ES-I3 (cell line): ENCODE measurements at regions not wholly inside any gene's neighbourhood (a gene's known extent, or its start where the extent isn't known, plus 50 kb on each side); places are given as distances from the start of the nearest gene placed in this dataset.

Experiments used
- H3K36me3 ChIP-seq: 2 replicates; pipeline ENCODE4 v1.6.1; 2013; ENCODE audit warnings: mild to moderate bottlenecking, low read length, control low read depth, moderate library complexity; ENCODE audit not compliant: insufficient read depth
- H3K4me1 ChIP-seq: 2 replicates; pipeline ENCODE4 v1.6.1; 2013; ENCODE audit warnings: mild to moderate bottlenecking, control low read depth, low read length; ENCODE audit not compliant: insufficient read depth
- H3K9ac ChIP-seq: 2 replicates; pipeline ENCODE4 v1.6.1; 2013; ENCODE audit warnings: low read depth, mild to moderate bottlenecking, low read length, moderate library complexity
- H3K9me3 ChIP-seq: 2 replicates; pipeline ENCODE4 v1.6.1; 2013; ENCODE audit warnings: mild to moderate bottlenecking, low read length, moderate library complexity; ENCODE audit not compliant: control insufficient read depth, insufficient read depth

- H3K4me1 ChIP-seq = no peaks in the 10 kb centered on the region; the same call in 1 of the 2 replicates
- H3K9me3 ChIP-seq = no peaks in the 10 kb centered on the region
- no peak overlapping the region for H3K9ac ChIP-seq
- no peaks in the 10 kb centered on the region for H3K36me3 ChIP-seq
Observed at GRCh38 chr1:105101261-105101660, 1351.6 kb downstream of the AMY1C start.

- H3K9me3 ChIP-seq = no peaks in the 10 kb centered on the region
- H3K9ac ChIP-seq = no peak overlapping the region
- H3K36me3 ChIP-seq = no peaks in the 10 kb centered on the region
- H3K4me1 ChIP-seq = no peaks in the 10 kb centered on the region; the same call in 1 of the 2 replicates
Observed at GRCh38 chr1:105102371-105102770, 1352.7 kb downstream of the AMY1C start.

- no peaks in the 10 kb centered on the region for H3K36me3 ChIP-seq
- H3K9ac ChIP-seq = no peak overlapping the region
- H3K9me3 ChIP-seq = peaks cover 2% of the 10 kb centered on the region; the same call in 1 of the 2 replicates
- H3K4me1 ChIP-seq = no peaks in the 10 kb centered on the region
Observed at GRCh38 chr1:105122041-105122440, 1372.3 kb downstream of the AMY1C start.

GRCh38 chr1:105137543-105138457 is 1388.1 kb downstream of the AMY1C start:
- Histone ChIP-seq H3K36me3 (no peaks in the 10 kb centered on the region), H3K9me3 (no peaks in the 10 kb centered on the region), H3K9ac (no peak overlapping the region), H3K4me1 (no peaks in the 10 kb centered on the region)

GRCh38 chr1:105138458-105138893 is 1388.8 kb downstream of the AMY1C start:
- H3K9ac ChIP-seq = no peak overlapping the region
- no peaks in the 10 kb centered on the region for H3K9me3 ChIP-seq
- H3K4me1 ChIP-seq = no peaks in the 10 kb centered on the region
- H3K36me3 ChIP-seq = no peaks in the 10 kb centered on the region

- Histone ChIP-seq H3K36me3 (no peaks in the 10 kb centered on the region), H3K9ac (no peak overlapping the region), H3K4me1 (peaks cover 10% of the 10 kb centered on the region; the same call in 1 of the 2 replicates), H3K9me3 (no peaks in the 10 kb centered on the region)
Observed at GRCh38 chr1:105172788-105173187, 1423.1 kb downstream of the AMY1C start.

- no peak overlapping the region for H3K9ac ChIP-seq
- H3K9me3 ChIP-seq = no peaks in the 10 kb centered on the region
- no peaks in the 10 kb centered on the region for H3K36me3 ChIP-seq
- H3K4me1 ChIP-seq = no peaks in the 10 kb centered on the region
Observed at GRCh38 chr1:105180789-105181188, 1431.1 kb downstream of the AMY1C start.

GRCh38 chr1:105204836-105205371 is 1455.2 kb downstream of the AMY1C start:
- no peaks in the 10 kb centered on the region for H3K9me3 ChIP-seq
- no peaks in the 10 kb centered on the region for H3K4me1 ChIP-seq
- H3K36me3 ChIP-seq = no peaks in the 10 kb centered on the region
- no peak overlapping the region for H3K9ac ChIP-seq

- Histone ChIP-seq H3K4me1 (no peaks in the 10 kb centered on the region), H3K9me3 (no peaks in the 10 kb centered on the region), H3K36me3 (no peaks in the 10 kb centered on the region), H3K9ac (no peak overlapping the region)
Observed at GRCh38 chr1:105208581-105208980, 1458.9 kb downstream of the AMY1C start.

GRCh38 chr1:105210747-105211146 is 1461.0 kb downstream of the AMY1C start:
- H3K9ac ChIP-seq = no peak overlapping the region
- no peaks in the 10 kb centered on the region for H3K4me1 ChIP-seq
- H3K36me3 ChIP-seq = no peaks in the 10 kb centered on the region
- no peaks in the 10 kb centered on the region for H3K9me3 ChIP-seq

- H3K36me3 ChIP-seq = no peaks in the 10 kb centered on the region
- no peaks in the 10 kb centered on the region for H3K4me1 ChIP-seq
- no peaks in the 10 kb centered on the region for H3K9me3 ChIP-seq
- no peak overlapping the region for H3K9ac ChIP-seq
Observed at GRCh38 chr1:105231378-105231777, 1481.7 kb downstream of the AMY1C start.

GRCh38 chr1:105243411-105243810 is 1493.7 kb downstream of the AMY1C start:
- Histone ChIP-seq H3K4me1 (no peaks in the 10 kb centered on the region), H3K9ac (no peak overlapping the region), H3K9me3 (no peaks in the 10 kb centered on the region), H3K36me3 (no peaks in the 10 kb centered on the region)

- no peaks in the 10 kb centered on the region for H3K36me3 ChIP-seq
- H3K9ac ChIP-seq = no peak overlapping the region
- no peaks in the 10 kb centered on the region for H3K9me3 ChIP-seq
- H3K4me1 ChIP-seq = no peaks in the 10 kb centered on the region
Observed at GRCh38 chr1:105243969-105244368, 1494.3 kb downstream of the AMY1C start.

- H3K9me3 ChIP-seq = no peaks in the 10 kb centered on the region
Observed at GRCh38 chr1:105254906-105255305, 1505.2 kb downstream of the AMY1C start.

GRCh38 chr1:105260001-105260400 is 1510.3 kb downstream of the AMY1C start:
- Histone ChIP-seq H3K36me3 (no peaks in the 10 kb centered on the region), H3K9me3 (no peaks in the 10 kb centered on the region), H3K9ac (no peak overlapping the region), H3K4me1 (no peaks in the 10 kb centered on the region)

More at GRCh38 chr1:105254906-105255305, 1505.2 kb downstream of the AMY1C start:
- no peaks in the 10 kb centered on the region for H3K4me1 ChIP-seq
- no peaks in the 10 kb centered on the region for H3K36me3 ChIP-seq
- H3K9ac ChIP-seq = no peak overlapping the region
